Nephron progenitor cell (in vitro differentiated cells): ENCODE measurements at regions not wholly inside any gene's neighbourhood (a gene's known extent, or its start where the extent isn't known, plus 50 kb on each side); places are given as distances from the start of the nearest gene placed in this dataset.

ENCODE experiments used
- DNase-seq: peaks from one replicate; pipeline ENCODE4 v3.0.0; 2021
- H3K27ac Mint-ChIP-seq: 2 replicates; pipeline ENCODE4 v1.8.0; 2021; ENCODE audit warnings: mild to moderate bottlenecking, moderate library complexity, mixed read lengths
- H3K27me3 Mint-ChIP-seq: 2 replicates; pipeline ENCODE4 v1.8.0; 2021; ENCODE audit warnings: mild to moderate bottlenecking, low read depth, mixed read lengths; ENCODE audit not compliant: poor library complexity
- H3K36me3 Mint-ChIP-seq: 2 replicates; pipeline ENCODE4 v1.8.0; 2021; ENCODE audit warnings: low read depth, mixed read lengths
- H3K4me1 Mint-ChIP-seq: 2 replicates; pipeline ENCODE4 v1.8.0; 2021; ENCODE audit warnings: mixed read lengths
- H3K4me3 Mint-ChIP-seq: 2 replicates; pipeline ENCODE4 v1.8.0; 2021; ENCODE audit warnings: mild to moderate bottlenecking, moderate library complexity, mixed read lengths
- H3K9me3 Mint-ChIP-seq: 2 replicates; pipeline ENCODE4 v1.8.0; 2021; ENCODE audit warnings: mild to moderate bottlenecking, moderate library complexity, mixed read lengths
- TF ChIP-seq, protein P1 (sequence below): fragments of 200-600 bp; sonication (generic); IDR thresholded peaks from 2 replicates; pipeline ENCODE4 v1.5.0; 2021; ENCODE audit warnings: antibody characterized with exemption

DNA sequence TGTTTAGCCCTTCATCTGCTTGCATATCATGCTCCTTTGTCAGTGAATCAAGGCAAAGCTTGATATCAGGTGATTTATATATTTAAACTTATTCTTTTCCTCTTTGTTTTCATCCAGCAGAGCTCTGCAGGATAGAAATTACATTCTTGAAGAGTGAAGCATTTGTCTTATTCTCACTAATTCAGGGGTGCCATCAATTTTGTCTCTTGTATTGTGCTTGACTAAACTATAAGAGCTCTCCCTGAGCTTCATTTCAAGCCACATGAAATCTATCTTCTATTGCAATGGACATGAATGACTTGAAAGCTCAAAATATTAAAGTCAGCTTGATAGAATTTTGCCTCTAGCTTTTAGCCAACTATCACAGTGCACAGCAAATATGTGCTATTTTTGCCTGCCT is 236.7 kb upstream of the KCTD3 start:
- H3K4me1 Mint-ChIP-seq: no peaks in the 10 kb centered on the region

DNA sequence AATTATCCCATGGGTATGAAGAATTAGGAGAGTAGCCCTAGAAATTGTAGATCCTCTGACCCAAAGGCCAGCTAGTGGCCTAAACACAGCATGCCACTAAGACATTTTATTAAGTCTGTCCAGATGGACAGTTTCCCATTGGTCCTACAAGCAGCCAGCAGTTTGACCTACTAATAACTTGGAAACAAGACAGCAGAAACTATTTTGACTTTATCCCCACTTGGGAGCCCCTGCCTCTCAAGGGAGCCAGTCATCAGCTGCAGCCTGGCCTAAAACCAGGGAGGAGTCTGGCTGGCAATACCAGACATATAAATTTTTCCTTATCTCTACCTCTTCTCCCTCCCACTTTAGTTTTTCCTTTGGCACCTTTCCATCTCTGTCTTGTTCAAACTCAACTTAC is 222.6 kb upstream of the KCTD3 start:
- H3K36me3 Mint-ChIP-seq: no peaks in the 10 kb centered on the region
- H3K27me3 Mint-ChIP-seq: no peaks in the 10 kb centered on the region
- no peaks in the 10 kb centered on the region for H3K9me3 Mint-ChIP-seq
- no peaks in the 10 kb centered on the region for H3K4me1 Mint-ChIP-seq
- DNase-seq: no peak
- no peak overlapping the region for H3K27ac Mint-ChIP-seq
- TF ChIP-seq, protein P1, sequence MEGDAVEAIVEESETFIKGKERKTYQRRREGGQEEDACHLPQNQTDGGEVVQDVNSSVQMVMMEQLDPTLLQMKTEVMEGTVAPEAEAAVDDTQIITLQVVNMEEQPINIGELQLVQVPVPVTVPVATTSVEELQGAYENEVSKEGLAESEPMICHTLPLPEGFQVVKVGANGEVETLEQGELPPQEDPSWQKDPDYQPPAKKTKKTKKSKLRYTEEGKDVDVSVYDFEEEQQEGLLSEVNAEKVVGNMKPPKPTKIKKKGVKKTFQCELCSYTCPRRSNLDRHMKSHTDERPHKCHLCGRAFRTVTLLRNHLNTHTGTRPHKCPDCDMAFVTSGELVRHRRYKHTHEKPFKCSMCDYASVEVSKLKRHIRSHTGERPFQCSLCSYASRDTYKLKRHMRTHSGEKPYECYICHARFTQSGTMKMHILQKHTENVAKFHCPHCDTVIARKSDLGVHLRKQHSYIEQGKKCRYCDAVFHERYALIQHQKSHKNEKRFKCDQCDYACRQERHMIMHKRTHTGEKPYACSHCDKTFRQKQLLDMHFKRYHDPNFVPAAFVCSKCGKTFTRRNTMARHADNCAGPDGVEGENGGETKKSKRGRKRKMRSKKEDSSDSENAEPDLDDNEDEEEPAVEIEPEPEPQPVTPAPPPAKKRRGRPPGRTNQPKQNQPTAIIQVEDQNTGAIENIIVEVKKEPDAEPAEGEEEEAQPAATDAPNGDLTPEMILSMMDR: no peak
- no peak overlapping the region for H3K4me3 Mint-ChIP-seq

More for the DNA sequence above, 236.7 kb upstream of the KCTD3 start:
- TF ChIP-seq, protein P1: no peak
- H3K27me3 Mint-ChIP-seq: peaks cover 2% of the 10 kb centered on the region
- DNase-seq: no peak
- H3K27ac Mint-ChIP-seq: no peak overlapping the region
- H3K9me3 Mint-ChIP-seq: peaks cover 6% of the 10 kb centered on the region
- no peak overlapping the region for H3K4me3 Mint-ChIP-seq
- no peaks in the 10 kb centered on the region for H3K36me3 Mint-ChIP-seq

DNA sequence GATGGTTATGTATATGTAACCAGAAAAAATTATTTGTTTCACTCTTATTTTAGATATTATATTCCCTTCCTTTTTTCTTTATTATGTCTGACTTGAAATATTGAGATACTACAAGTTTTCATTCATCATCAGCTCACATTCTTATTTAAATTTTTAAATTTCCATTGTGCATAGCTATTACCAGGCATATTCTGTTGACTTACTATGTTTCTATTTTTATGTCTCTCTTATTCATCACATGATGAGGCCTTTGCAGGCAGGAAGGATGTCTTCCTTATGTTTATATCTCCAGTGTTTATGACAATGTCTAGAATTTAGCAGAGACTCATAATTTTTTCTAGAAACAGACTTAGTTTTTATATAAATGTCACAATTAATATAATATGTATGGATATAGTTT is 221.9 kb upstream of the KCTD3 start:
- Mint-ChIP-seq H3K27ac (no peak overlapping the region), H3K36me3 (no peaks in the 10 kb centered on the region), H3K27me3 (no peaks in the 10 kb centered on the region), H3K4me3 (no peak overlapping the region), H3K4me1 (no peaks in the 10 kb centered on the region), H3K9me3 (no peaks in the 10 kb centered on the region)
- TF ChIP-seq, protein P1: no peak
- no peak for DNase-seq

DNA sequence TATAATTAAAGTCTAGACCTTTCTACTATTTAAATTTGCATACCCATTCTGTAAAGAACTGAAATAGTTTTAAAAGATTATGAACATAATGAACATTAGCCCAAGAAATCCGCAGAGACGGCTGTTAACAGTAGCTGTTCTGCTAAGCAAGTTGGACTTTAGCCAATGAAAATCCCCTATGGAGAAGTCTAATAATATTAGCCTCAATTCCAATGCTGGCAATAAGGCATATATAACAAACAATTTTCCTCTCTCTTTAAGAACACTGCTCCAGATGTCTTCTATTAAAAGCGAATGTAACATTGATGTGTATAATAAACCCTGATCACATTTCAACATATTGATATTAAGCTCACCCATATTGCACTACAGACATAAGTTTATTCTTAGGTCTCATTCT is 221.3 kb upstream of the KCTD3 start:
- H3K4me1 Mint-ChIP-seq: no peaks in the 10 kb centered on the region
- no peaks in the 10 kb centered on the region for H3K9me3 Mint-ChIP-seq
- no peak for DNase-seq
- H3K27ac Mint-ChIP-seq: no peak overlapping the region
- TF ChIP-seq, protein P1: no peak
- H3K27me3 Mint-ChIP-seq: no peaks in the 10 kb centered on the region
- no peaks in the 10 kb centered on the region for H3K36me3 Mint-ChIP-seq
- H3K4me3 Mint-ChIP-seq: no peak overlapping the region

DNA sequence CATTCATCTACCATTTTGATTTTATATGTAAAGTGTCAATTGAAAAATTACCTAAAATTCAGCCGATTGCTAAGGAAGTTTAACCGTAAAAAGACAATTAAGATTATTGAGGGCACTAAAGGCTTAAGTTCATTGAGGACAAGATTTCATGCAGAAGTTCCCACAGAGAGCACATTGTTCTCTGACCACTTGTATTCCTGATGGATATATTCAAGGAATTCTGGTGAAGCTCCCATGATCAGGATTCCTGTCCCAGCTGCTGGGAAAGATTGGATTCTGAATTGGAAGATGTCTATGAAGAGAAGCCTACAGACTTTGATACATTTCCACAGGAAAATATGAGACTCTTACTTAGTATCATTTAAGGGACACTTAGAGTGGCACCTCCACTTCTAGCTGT is 209.2 kb upstream of the KCTD3 start:
- peaks cover 4% of the 10 kb centered on the region for H3K27me3 Mint-ChIP-seq
- TF ChIP-seq, protein P1: no peak
- H3K27ac Mint-ChIP-seq: no peak overlapping the region
- H3K4me1 Mint-ChIP-seq: no peaks in the 10 kb centered on the region
- no peak for DNase-seq
- H3K4me3 Mint-ChIP-seq: no peak overlapping the region
- no peaks in the 10 kb centered on the region for H3K36me3 Mint-ChIP-seq
- no peaks in the 10 kb centered on the region for H3K9me3 Mint-ChIP-seq

DNA sequence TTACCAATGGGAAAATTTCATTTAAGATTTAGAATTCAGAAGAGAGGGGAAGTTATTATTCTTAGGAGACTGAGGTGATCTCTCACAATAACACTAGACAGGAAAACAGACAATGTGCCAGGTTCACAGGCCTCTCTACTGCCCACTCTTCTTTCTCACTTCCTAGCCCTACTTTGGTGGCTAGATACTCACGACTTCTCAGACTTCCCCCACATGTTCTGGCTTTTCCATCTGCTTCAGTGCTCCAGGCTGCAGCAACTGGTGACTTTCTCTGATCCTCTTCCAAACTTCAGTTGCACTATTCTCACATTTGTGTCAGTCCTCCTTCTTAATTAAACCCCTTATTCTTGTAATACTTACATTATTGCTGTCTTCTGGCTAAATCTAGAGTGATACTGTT is 208.7 kb upstream of the KCTD3 start:
- no peaks in the 10 kb centered on the region for H3K9me3 Mint-ChIP-seq
- peaks cover 4% of the 10 kb centered on the region for H3K27me3 Mint-ChIP-seq
- TF ChIP-seq, protein P1: no peak
- no peak overlapping the region for H3K27ac Mint-ChIP-seq
- H3K4me1 Mint-ChIP-seq: no peaks in the 10 kb centered on the region
- H3K4me3 Mint-ChIP-seq: no peak overlapping the region
- H3K36me3 Mint-ChIP-seq: no peaks in the 10 kb centered on the region
- no peak for DNase-seq
